HG03108 (cell line): ENCODE measurements at regions not wholly inside any gene's neighbourhood (a gene's known extent, or its start where the extent isn't known, plus 50 kb on each side); places are given as distances from the start of the nearest gene placed in this dataset.

Source experiments
- ATAC-seq: cut with Tn5 transposase; IDR thresholded peaks from one replicate; pipeline ENCODE4 v1.9.1; 2021; ENCODE audit warnings: moderate library complexity; ENCODE audit not compliant: unreplicated experiment

GRCh38 chr5:56558131-56558745 lies 257.1 kb upstream of the MAP3K1 start:
- no peak for ATAC-seq

GRCh38 chr5:56557198-56557597 lies 258.2 kb upstream of the MAP3K1 start:
- ATAC-seq: no peak

DNA sequence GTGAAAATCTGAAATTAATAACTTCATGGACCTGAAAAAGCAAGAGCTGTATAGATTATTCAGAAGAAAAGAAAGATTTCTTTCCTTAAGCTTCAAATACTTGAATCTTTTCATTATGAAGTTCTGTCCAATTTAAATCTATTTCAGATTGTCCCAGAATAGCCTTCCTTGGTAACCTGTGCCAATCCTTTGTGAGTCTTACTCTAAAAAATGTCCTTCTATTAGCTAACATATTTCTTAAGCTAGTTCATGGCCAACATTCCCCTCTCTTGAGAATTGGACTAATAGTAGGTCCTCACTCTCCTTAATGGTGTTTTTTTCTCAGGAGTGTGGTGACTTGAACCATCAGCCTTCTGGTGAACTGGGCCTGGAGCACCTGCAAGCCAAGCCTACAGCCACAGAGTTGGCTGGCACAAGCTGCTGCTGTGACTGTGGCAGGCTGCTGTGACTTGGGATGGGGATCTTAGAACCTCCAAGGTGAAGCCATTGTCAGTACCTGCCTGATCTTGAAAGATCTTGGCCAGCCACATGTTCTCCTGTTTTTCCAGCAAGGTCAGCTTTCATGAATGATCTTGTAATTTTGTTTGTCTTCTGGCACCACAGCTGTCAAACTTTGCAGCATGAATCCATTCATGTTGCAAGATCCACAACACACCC lies 262.6 kb upstream of the MAP3K1 start:
- ATAC-seq: no peak

DNA sequence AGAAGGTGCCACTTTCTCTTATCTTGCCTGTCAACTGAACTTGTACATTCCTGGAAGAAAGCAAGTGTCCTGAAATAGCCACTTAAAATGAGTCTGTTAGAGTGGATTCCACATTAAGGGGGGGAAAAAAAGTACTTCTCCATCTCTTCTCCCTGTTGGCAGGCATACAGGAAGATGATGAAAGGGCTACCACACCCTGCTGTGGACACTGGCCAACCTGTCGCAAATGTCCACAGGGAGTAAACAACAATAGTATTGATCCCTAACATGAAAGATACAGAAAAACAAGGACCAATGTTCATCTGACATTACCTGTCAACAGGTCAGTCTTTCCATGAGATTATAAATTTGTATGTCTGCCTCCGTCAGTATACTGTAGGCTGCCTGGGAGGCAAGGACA lies 265.1 kb upstream of the MAP3K1 start:
- ATAC-seq: no peak

GRCh38 chr5:56549096-56549886 lies 266.1 kb upstream of the MAP3K1 start:
- ATAC-seq: no peak

DNA sequence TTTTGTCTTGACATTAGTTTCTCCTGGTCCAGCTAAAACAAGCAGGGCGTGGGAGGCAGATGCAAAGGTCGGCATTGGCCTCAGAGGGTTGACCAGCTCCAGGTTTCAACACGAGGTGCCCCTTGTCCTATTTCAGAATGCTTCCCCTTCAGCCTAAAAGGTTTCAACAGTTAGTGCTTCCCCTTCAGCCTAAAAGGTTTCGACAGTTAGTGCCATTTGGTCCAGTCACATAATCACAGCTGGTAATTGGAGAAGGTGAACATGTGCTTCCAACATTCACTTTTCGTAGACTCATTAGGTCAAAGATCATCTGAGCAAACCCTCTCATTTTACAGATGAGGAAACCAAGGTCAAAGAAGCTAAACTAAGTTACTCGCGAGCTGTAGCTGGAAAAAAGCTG lies 270.3 kb upstream of the MAP3K1 start:
- ATAC-seq: no peak

- no peak for ATAC-seq
Measured at GRCh38 chr5:56543441-56544388, 271.6 kb upstream of the MAP3K1 start.

- ATAC-seq: no peak
Measured at GRCh38 chr5:56540266-56540665, 275.1 kb upstream of the MAP3K1 start.

DNA sequence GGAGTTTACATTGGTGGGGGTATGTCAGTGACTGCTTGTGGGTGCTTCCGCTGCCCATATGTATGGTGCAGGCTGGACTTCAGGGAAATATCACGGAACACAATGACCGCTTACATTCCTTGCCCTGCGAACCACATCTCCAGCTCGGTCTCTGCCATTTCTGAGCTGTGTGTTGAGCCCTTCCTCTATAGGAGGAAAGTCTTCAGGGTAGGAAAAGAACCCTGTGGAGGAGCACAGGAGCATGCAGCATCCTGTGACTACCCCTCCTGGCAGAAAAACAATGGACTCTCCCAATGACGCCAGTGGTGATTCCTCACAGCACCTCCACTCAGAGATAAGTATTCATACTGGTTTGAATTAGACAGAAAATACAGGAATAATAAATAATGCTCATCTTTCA lies 276.8 kb upstream of the MAP3K1 start:
- ATAC-seq: no peak

DNA sequence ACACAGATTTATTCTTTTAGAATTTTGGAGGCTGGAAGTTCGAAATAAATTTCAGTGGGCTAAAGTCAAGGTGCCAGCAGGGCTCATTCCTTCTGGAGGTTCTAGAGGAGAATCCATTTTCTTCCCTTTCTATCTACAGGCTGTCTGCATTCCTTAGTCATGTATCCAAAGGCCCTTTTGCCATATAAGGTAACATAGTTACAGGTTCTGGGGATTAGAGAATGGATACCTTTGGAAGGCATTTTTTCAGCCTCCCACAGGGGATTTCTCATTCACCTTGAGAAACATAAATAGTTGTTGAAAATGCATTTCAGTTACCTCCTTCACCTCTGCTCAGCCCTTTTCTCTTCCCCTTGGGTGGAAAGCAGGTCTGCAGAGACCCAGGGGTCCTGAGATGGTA lies 280.0 kb upstream of the MAP3K1 start:
- ATAC-seq: no peak

DNA sequence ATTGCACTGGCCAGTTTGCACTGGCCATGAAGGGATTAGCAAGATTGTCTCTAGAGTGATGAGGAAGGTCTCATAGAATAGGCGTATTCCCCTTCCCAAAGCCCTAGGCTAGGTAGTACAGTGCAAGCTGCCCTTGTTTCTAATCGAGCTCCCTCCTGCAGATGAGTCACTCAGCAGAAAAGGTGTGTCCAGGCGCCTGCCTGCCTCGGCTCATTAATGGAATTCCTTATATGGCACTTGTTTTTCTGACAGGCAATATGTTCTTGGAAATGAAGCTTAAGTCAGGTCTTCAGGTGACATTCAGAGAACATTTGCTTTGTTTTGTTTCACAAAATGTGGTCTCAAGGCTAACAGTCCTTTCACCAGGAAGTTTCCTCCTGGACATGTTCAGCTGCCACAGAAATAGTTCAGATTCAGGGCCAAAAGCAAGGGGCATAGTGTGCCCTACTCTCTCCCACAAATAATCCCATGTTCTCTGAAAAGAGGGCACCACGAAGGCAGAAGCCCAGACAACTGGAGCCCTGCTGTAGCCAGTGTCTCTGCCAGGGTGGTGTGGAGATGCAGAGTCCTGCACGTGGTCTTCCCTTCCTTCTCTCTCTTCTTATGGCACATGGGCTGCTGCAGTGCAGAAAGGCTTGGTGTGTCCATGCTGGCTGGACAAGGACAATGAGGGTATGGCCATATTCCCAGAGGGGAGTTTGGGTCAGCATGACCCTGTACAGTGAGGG lies 281.1 kb upstream of the MAP3K1 start:
- ATAC-seq: no peak

DNA sequence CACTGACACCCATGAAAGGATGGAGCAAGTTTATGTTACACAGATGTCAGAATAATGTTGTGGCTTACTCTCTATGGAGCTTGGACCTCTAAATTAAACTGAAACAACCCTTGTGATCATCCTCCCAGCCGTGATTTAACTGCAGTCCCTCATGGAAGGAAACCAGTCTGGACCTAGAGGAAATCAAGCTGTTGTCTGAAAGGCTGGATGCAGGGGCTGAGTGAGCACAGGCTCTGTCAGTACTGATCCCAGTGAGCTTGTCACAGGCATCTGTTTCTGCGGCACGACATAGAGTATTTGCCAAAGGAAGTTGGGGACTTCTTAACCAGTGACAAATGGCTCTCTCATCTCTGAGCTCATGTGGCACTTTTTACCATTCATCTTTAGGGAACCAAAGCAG lies 282.9 kb upstream of the MAP3K1 start:
- no peak for ATAC-seq

DNA sequence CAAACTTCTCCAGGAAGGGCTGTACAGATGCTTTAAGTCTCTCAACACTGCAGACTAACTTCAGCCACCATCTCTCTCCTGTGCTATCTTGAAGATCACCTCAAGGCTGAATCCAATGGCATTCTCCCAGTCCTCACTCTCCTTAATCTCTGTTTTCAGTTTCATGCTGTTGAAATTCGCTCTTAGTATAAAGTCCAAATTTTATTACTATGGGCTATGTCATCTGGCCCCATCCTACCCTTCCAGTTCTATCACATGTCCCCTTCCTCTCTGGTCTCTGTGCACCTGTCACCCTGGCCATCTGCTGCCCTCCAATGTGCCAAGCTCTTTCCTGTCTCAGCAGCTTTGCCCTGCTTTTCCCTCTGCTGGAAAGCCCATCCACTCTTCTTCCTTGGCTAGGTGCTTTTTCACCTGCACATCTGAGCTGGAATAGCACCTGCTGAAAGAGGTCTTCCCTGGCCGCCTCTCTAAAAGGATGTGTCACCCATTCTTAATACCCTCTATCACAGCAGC lies 284.7 kb upstream of the MAP3K1 start:
- no peak for ATAC-seq

- ATAC-seq: no peak
Measured at GRCh38 chr5:56529666-56530430, 285.5 kb upstream of the MAP3K1 start.

- ATAC-seq: no peak
Measured at GRCh38 chr5:56527174-56527573, 288.2 kb upstream of the MAP3K1 start.

DNA sequence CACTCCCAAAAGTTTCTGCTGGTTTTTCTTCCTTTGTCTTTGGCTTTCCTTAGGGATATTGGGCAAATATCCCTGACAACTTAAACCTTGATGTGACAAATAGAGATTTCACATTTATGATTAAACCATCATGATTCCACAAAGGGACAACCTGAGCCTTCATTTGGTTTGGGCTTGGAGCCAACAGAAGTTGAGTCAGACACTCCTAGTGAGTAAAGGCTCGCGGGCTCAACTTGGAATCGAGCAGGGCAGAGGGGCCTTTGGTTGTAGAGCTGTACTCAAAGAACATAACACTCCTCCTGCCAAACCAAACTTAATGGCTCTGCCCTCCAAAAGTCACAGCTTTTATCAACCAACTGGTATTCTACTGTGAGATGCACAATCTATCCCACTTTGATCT lies 290.2 kb upstream of the MAP3K1 start:
- ATAC-seq: no peak

DNA sequence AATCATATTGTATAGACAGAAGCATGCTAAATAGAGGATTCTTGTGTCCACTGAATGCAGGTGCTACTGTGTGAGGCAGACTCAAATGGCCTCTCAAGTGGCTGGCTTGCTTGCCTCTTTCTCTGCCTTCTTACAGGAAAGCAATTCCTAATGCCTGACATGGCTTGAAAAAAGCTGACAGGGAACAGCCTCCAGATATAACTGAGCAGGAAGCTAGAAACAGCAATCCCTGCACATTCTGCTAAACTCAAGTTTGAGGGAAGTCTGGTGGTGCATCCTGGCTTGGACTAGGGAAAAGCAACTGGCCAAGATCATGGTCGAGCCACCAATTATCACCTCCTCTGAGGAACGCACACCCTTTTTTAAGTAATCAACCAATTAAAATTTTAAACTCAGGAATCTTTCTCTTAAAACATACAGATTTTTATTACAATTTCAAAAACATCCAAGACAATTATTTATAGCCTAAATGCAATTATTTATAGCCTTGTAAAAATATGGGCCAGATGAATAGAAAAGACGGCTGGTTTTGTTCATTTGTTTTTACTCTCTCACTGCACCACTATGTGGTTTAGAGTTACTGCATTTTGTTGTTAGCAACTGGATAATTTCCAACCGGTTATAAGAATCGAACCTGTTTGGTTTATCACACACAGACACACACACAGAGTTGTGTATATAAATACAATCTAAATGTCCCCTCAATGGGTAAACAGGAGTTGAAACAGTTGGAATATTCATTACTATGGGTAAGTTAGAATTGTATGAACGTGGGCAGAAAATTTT lies 290.9 kb upstream of the ANKRD55 start:
- no peak for ATAC-seq

GRCh38 chr5:56522960-56523359 lies 289.8 kb upstream of the ANKRD55 start:
- no peak for ATAC-seq

GRCh38 chr5:56522169-56522568 lies 289.0 kb upstream of the ANKRD55 start:
- no peak for ATAC-seq
